HL-60 (cell line): ENCODE measurements at regions not wholly inside any gene's neighbourhood (a gene's known extent, or its start where the extent isn't known, plus 50 kb on each side); places are given as distances from the start of the nearest gene placed in this dataset.

Experiments used
- DNase-seq, 2 experiments: peaks; one replicate each; pipeline ENCODE4 v3.0.0-alpha.2; 2010 to 2020; ENCODE audit warnings: low read depth in 1 of 2, low spot score in 1 of 2
- H3K27ac ChIP-seq: fragments of 250-450 bp; sonication (Bioruptor Pico); replicated peaks from 2 replicates; pipeline ENCODE4 v1.5.1; 2020; ENCODE audit warnings: mild to moderate bottlenecking, moderate library complexity
- H3K27me3 ChIP-seq: fragments of 250-450 bp; sonication (Bioruptor Pico); 2 replicates; pipeline ENCODE4 v1.5.1; 2021; ENCODE audit warnings: mild to moderate bottlenecking, moderate library complexity; ENCODE audit not compliant: insufficient read depth, poor library complexity, severe bottlenecking
- H3K4me3 ChIP-seq: replicated peaks from 2 replicates; pipeline ENCODE4 v1.5.1; 2011; ENCODE audit warnings: mild to moderate bottlenecking, control low read depth, low read length; ENCODE audit not compliant: insufficient read depth
- GABPA ChIP-seq: IDR thresholded peaks from 2 replicates; pipeline ENCODE4 v1.6.1; 2012; ENCODE audit warnings: low read depth
- POLR2AphosphoS5 ChIP-seq: IDR thresholded peaks from 2 replicates; pipeline ENCODE4 v1.6.1; 2012; ENCODE audit warnings: low read depth
- SPI1 ChIP-seq: IDR thresholded peaks from 2 replicates; pipeline ENCODE4 v1.6.1; 2012; ENCODE audit warnings: low read depth, mild to moderate bottlenecking, borderline replicate concordance
- TF ChIP-seq, protein P1 (sequence below): IDR thresholded peaks from one replicate; pipeline ENCODE4 v1.5.1; 2011; ENCODE audit warnings: low read length, control low read depth, inconsistent platforms; ENCODE audit not compliant: insufficient read depth
- TF ChIP-seq, protein P2 (sequence below): IDR thresholded peaks from 2 replicates; pipeline ENCODE4 v1.6.1; 2012; ENCODE audit warnings: low read depth; ENCODE audit not compliant: insufficient replicate concordance

DNA sequence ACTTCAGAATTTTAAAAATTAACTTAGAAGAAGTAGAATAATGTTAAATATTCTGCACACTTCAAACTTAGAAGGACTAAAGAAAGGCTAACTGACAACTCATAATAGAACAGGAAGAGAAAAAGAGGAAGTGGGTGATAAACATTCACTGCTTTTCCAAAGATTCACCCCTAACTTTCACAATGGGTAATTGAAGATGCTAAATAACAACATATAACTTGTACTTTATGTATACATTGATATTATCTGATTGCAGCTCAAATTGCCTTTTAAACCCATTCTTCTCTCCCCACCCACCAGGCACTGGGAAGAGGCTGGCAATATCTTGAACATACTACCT is 376.6 kb downstream of the EFNA5 start:
- no peak overlapping the region for H3K27ac ChIP-seq
- DNase-seq: no peak
- no peaks in the 10 kb centered on the region for H3K27me3 ChIP-seq
- TF ChIP-seq GABPA (no peak), SPI1 (peak; percentile 92)
- H3K4me3 ChIP-seq: no peak overlapping the region

DNA sequence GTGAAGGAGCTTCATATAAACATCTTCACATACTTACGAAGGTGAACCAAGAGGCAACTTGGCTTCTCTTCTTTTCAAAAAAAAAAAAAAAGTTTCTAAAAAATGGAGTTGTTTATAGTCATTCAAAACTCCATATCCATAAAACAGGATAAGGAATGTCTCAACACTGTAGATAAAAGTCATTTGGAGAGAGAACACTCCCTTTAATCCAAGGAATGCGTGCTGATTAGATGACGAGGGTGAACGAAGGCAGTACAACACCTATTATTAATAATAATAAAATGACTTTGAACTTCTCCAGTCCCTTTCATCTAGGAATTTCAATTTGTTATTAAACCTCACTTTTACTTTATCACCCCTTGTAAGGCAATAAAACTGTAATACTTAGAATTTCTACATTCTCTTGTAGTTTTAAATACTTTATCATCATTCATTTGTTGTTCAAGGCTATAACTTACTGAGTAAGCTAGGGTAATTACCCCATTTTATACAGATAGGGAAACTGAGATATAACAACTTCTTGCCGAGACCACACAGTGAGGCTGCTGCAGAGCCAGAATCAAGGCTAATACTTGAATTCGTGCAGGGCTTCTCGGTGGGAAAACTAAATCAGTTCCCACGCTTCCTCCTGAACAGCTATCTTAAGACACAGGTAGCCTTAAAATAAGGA is 377.1 kb downstream of the EFNA5 start:
- H3K27me3 ChIP-seq: no peaks in the 10 kb centered on the region
- no peak for TF ChIP-seq POLR2AphosphoS5
- TF ChIP-seq, protein P1, sequence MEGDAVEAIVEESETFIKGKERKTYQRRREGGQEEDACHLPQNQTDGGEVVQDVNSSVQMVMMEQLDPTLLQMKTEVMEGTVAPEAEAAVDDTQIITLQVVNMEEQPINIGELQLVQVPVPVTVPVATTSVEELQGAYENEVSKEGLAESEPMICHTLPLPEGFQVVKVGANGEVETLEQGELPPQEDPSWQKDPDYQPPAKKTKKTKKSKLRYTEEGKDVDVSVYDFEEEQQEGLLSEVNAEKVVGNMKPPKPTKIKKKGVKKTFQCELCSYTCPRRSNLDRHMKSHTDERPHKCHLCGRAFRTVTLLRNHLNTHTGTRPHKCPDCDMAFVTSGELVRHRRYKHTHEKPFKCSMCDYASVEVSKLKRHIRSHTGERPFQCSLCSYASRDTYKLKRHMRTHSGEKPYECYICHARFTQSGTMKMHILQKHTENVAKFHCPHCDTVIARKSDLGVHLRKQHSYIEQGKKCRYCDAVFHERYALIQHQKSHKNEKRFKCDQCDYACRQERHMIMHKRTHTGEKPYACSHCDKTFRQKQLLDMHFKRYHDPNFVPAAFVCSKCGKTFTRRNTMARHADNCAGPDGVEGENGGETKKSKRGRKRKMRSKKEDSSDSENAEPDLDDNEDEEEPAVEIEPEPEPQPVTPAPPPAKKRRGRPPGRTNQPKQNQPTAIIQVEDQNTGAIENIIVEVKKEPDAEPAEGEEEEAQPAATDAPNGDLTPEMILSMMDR: no peak
- no peak for TF ChIP-seq GABPA
- TF ChIP-seq SPI1: no peak
- TF ChIP-seq, protein P2, sequence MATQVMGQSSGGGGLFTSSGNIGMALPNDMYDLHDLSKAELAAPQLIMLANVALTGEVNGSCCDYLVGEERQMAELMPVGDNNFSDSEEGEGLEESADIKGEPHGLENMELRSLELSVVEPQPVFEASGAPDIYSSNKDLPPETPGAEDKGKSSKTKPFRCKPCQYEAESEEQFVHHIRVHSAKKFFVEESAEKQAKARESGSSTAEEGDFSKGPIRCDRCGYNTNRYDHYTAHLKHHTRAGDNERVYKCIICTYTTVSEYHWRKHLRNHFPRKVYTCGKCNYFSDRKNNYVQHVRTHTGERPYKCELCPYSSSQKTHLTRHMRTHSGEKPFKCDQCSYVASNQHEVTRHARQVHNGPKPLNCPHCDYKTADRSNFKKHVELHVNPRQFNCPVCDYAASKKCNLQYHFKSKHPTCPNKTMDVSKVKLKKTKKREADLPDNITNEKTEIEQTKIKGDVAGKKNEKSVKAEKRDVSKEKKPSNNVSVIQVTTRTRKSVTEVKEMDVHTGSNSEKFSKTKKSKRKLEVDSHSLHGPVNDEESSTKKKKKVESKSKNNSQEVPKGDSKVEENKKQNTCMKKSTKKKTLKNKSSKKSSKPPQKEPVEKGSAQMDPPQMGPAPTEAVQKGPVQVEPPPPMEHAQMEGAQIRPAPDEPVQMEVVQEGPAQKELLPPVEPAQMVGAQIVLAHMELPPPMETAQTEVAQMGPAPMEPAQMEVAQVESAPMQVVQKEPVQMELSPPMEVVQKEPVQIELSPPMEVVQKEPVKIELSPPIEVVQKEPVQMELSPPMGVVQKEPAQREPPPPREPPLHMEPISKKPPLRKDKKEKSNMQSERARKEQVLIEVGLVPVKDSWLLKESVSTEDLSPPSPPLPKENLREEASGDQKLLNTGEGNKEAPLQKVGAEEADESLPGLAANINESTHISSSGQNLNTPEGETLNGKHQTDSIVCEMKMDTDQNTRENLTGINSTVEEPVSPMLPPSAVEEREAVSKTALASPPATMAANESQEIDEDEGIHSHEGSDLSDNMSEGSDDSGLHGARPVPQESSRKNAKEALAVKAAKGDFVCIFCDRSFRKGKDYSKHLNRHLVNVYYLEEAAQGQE: no peak
- H3K4me3 ChIP-seq: no peak overlapping the region
- no peak overlapping the region for H3K27ac ChIP-seq
- DNase-seq: no peak

DNA sequence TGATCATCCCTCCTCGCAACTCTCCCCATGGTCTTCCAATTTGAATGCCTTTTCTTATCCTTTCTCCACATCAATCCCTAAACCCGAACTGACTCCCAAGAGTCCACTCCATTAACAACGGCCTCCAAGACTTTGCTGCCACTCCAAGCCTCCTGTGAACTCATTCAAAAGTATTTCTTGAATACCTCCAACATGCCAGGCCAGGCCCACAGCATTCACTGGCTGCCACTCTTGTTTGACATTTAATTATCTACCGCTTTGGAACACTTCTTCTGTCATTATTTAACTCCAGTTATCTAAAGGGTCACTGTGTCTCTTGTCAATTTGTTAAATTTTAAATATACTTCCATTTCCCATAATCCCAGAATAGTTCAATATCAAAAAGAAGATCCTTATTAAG is 378.9 kb downstream of the EFNA5 start:
- TF ChIP-seq, protein P2: no peak
- TF ChIP-seq, protein P1: no peak
- TF ChIP-seq SPI1 (no peak), GABPA (no peak), POLR2AphosphoS5 (no peak)
- Histone ChIP-seq H3K4me3 (no peak overlapping the region), H3K27ac (no peak overlapping the region), H3K27me3 (no peaks in the 10 kb centered on the region)
- no peak for DNase-seq

DNA sequence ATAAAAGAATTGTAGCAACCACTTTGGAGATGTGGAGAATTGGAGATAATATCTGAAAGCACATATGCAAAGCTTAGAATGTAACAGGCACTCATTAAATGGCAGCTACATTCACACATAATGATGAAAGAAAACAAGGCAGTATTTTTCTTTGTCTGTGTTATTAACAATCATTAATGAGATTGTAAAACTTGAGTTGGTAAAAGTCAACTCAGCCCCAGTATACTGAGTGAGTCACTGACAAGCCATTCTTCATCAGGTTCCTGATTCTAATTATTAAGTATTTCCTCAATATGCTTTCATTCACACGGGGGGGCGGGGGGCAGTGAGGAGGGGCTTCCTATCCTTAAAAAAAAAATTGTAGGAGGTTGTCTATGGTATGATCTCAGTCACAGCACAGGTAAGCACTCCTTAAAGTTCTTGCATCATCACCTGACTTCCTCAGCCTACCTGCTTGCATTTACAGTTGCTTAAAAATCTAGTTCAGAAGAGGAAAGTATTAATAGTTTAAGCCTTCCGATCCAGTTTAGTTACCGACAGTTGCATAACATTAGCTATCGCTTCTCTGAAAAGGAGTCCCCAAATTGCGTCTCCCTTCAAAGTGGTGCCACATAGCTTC is 379.8 kb downstream of the EFNA5 start:
- Histone ChIP-seq H3K27me3 (no peaks in the 10 kb centered on the region), H3K27ac (no peak overlapping the region), H3K4me3 (no peak overlapping the region)
- no peak for DNase-seq
- TF ChIP-seq GABPA: no peak
- TF ChIP-seq, protein P1: no peak
- TF ChIP-seq SPI1: no peak
- TF ChIP-seq, protein P2: no peak
- no peak for TF ChIP-seq POLR2AphosphoS5
